ENCODE measurements at regions not wholly inside any gene's neighbourhood (a gene's known extent, or its start where the extent isn't known, plus 50 kb on each side); places are given as distances from the start of the nearest gene placed in this dataset.

GRCh38 chr4:3709846-3710441, 56.2 kb upstream of the ADRA2C start:
- no peak for TF ChIP-seq POLR2A (IDR thresholded peaks at IDR 0.05)
- no peak for TF ChIP-seq CTCF (IDR thresholded peaks at IDR 0.05)
- TF ChIP-seq POLR2AphosphoS5 (IDR thresholded peaks at IDR 0.05), result no peak

Measured in stomach (tissue), 4 donors.